ENCODE measurements at regions not wholly inside any gene's neighbourhood (a gene's known extent, or its start where the extent isn't known, plus 50 kb on each side); places are given as distances from the start of the nearest gene placed in this dataset.

DNA sequence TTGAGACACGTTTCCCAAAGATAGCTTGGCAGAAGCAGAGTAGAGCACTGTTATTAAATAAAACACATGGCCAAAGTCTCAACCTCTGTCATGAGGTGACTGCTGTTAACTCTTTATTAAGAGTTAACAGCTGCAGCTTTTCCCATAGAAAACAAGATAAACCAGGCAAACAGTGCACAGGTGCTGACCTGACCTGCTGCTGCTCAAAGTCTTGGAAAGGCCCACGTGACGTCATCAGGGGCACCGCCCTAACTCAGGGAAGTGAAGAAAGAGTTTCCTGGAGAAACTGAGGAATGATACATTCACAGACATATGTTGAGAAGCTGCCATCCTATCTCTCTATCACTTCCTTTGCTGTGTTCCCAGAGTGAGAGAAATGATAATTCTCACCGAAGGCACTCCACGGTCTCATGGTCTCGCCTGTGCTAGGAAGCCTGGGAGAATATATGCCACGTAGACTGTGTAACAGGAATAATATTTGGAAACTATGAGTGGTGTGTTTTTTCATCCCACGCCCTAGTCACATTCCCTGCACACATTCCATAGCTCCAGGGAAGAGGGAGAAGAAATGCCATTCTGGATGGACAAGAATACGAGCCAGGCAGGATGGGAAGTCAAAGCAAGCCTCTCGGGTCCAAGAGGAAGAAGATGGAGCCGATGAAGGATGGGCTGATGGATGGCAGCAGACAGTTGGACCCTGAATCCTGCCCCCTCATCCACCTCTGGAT, 146.2 kb upstream of the NFE2L3 start:
- no peak for FAIRE-seq
- TF ChIP-seq, protein P1, sequence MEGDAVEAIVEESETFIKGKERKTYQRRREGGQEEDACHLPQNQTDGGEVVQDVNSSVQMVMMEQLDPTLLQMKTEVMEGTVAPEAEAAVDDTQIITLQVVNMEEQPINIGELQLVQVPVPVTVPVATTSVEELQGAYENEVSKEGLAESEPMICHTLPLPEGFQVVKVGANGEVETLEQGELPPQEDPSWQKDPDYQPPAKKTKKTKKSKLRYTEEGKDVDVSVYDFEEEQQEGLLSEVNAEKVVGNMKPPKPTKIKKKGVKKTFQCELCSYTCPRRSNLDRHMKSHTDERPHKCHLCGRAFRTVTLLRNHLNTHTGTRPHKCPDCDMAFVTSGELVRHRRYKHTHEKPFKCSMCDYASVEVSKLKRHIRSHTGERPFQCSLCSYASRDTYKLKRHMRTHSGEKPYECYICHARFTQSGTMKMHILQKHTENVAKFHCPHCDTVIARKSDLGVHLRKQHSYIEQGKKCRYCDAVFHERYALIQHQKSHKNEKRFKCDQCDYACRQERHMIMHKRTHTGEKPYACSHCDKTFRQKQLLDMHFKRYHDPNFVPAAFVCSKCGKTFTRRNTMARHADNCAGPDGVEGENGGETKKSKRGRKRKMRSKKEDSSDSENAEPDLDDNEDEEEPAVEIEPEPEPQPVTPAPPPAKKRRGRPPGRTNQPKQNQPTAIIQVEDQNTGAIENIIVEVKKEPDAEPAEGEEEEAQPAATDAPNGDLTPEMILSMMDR (IDR thresholded peaks at IDR 0.05): no peak
- H3K4me1 ChIP-seq: peaks cover 12 to 63% (median 55%) of the 10 kb centered on the region in 3 donors
- peak overlapping the region; percentile 61 to 90 (median 72) for H3K27ac ChIP-seq
- no peaks in the 10 kb centered on the region for H3K36me3 ChIP-seq
- H3K4me3 ChIP-seq: peak overlapping the region in 1 of 4 donors; percentile 14
- intact Hi-C loops (cut with DNase I): loop anchor here in 1 of 3 donors (10.0 kb wide), 1 partner anchor 111 kb away; no protein-coding TSS in a partner anchor
- H3K9me3 ChIP-seq: no peaks in the 10 kb centered on the region
- no peaks in the 10 kb centered on the region for H3K27me3 ChIP-seq
- WGBS, 2 donors: 35 to 48% methylated on average over 12 of the region's 12 CpGs
- peak; percentile 75 to 92 (median 88) for DNase-seq
- ATAC-seq: peak; percentile 33 to 67 (median 64)

DNA sequence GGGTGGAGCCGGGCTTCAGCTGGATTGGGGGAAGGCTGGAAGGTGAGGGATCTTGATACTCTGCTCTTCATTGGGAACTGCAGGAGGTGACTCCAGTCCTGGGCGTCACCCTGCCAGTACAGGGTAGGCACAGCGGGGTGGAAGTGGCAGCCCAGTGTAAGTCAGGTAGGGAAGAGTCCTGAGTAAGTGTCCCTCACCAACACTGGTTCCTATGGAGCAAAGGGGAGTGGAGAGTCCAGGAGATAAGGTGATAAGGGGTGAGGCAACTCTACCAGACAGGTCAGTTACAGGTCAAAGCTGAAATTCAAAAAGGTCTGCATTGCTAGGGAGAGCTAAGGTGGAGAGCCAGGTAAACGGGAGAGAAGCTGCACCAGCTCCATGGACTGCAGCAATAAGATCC, 145.6 kb upstream of the NFE2L3 start:
- H3K27ac ChIP-seq: peak overlapping the region; percentile 61 to 90 (median 72)
- FAIRE-seq: no peak
- intact Hi-C loops (cut with DNase I): loop anchor here in 1 of 3 donors (10.0 kb wide), 1 partner anchor 112 kb away; no protein-coding TSS in a partner anchor

DNA sequence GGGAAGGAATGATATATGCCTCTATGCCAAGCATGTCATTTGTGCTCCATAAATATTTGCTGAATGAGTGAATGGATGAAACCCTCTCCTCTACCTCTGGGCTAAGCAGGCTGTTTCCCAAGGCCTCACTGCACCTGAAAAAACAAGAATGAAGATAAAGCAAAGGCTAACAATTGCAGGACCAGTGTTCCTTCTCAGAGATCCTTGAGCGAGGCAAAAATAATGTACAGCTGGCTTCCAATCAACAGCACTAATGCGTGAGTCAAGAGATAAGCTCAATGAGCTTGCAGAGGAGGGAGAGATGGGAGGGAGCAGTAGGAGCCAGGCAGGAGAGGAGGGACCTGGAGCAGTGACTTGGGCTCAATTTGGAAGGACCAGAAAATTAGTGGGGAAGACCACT, 144.5 kb upstream of the NFE2L3 start:
- H3K9me3 ChIP-seq: no peaks in the 10 kb centered on the region
- H3K36me3 ChIP-seq: no peaks in the 10 kb centered on the region
- DNase-seq (peak in 3 of 6 donors; percentile 73 to 82 (median 82)), FAIRE-seq (no peak), ATAC-seq (peak; percentile 62 to 78 (median 74))
- intact Hi-C loops (cut with DNase I): loop anchor here in 1 of 3 donors (10.0 kb wide), 1 partner anchor 113 kb away; no protein-coding TSS in a partner anchor
- H3K27me3 ChIP-seq: no peaks in the 10 kb centered on the region
- peaks cover 8 to 47% (median 44%) of the 10 kb centered on the region in 3 donors for H3K4me1 ChIP-seq
- H3K4me3 ChIP-seq: peak overlapping the region in 1 of 4 donors; percentile 5
- H3K27ac ChIP-seq: peak overlapping the region; percentile 61 to 90 (median 72)
- TF ChIP-seq, protein P1 (IDR thresholded peaks at IDR 0.05): no peak
- WGBS, 2 donors: 30 to 47% methylated on average over 2 of the region's 2 CpGs

More for the DNA sequence above, 145.6 kb upstream of the NFE2L3 start:
- 42 to 47% methylated on average over 4 of the region's 4 CpGs for WGBS, 2 donors
- DNase-seq: peak in 4 of 6 donors; percentile 37 to 71 (median 45)
- no peaks in the 10 kb centered on the region for H3K36me3 ChIP-seq
- H3K27me3 ChIP-seq: no peaks in the 10 kb centered on the region
- H3K4me1 ChIP-seq: peaks cover 12 to 57% (median 52%) of the 10 kb centered on the region in 3 donors
- peak overlapping the region in 1 of 4 donors; percentile 14 for H3K4me3 ChIP-seq
- ATAC-seq: peak; percentile 11 to 27 (median 22)
- TF ChIP-seq, protein P1 (IDR thresholded peaks at IDR 0.05): no peak
- H3K9me3 ChIP-seq: no peaks in the 10 kb centered on the region

DNA sequence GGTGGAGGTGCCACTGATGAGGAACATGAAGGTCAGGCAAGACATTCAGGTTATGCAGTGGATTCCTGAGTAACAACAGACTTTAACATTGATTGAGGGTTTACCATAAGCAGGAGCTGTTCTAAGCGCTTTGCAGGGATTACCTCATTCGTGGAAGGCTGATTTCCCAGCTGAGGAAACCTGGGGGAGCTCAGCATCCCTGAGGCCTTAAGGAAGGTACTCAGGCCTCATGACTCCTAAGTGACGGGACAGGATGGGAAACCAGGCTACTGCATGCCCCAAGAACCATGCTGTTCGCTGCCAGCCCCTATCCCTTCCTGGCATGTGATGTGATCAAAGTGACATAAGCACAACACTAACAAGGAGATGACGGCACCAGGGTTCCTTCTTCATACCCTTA, 143.6 kb upstream of the NFE2L3 start:
- Histone ChIP-seq H3K9me3 (no peaks in the 10 kb centered on the region), H3K4me3 (no peak overlapping the region), H3K36me3 (no peaks in the 10 kb centered on the region), H3K27ac (peak overlapping the region in 2 of 4 donors; percentile 76), H3K4me1 (peaks cover 8 to 45% (median 42%) of the 10 kb centered on the region in 3 donors), H3K27me3 (no peaks in the 10 kb centered on the region)
- DNase-seq (peak in 1 of 6 donors; percentile 48), ATAC-seq (peak; percentile 9 to 31 (median 16)), FAIRE-seq (no peak)
- TF ChIP-seq, protein P1 (IDR thresholded peaks at IDR 0.05): no peak
- WGBS, 2 donors: 55 to 72% methylated on average over 5 of the region's 5 CpGs
- intact Hi-C loops (cut with DNase I): loop anchor here in 1 of 3 donors (10.0 kb wide), 1 partner anchor 114 kb away; no protein-coding TSS in a partner anchor
